Endothelial cell (in vitro differentiated cells): ENCODE measurements at regions not wholly inside any gene's neighbourhood (a gene's known extent, or its start where the extent isn't known, plus 50 kb on each side); places are given as distances from the start of the nearest gene placed in this dataset.

ENCODE experiments used
- DNase-seq: peaks from one replicate; pipeline ENCODE4 v3.0.0; 2021; ENCODE audit warnings: low spot score
- H3K27ac Mint-ChIP-seq: one replicate; pipeline ENCODE4 v1.8.0; 2021; ENCODE audit warnings: mixed read lengths, inconsistent platforms; ENCODE audit not compliant: unreplicated experiment
- H3K27me3 Mint-ChIP-seq: one replicate; pipeline ENCODE4 v1.8.0; 2021; ENCODE audit warnings: mild to moderate bottlenecking, moderate library complexity, mixed read lengths, inconsistent platforms; ENCODE audit not compliant: unreplicated experiment
- H3K36me3 Mint-ChIP-seq: one replicate; pipeline ENCODE4 v1.8.0; 2021; ENCODE audit warnings: mild to moderate bottlenecking, low read depth, mixed read lengths, inconsistent platforms; ENCODE audit not compliant: unreplicated experiment
- H3K4me1 Mint-ChIP-seq: one replicate; pipeline ENCODE4 v1.8.0; 2021; ENCODE audit warnings: mild to moderate bottlenecking, mixed read lengths, inconsistent platforms; ENCODE audit not compliant: unreplicated experiment
- H3K4me3 Mint-ChIP-seq: one replicate; pipeline ENCODE4 v1.8.0; 2021; ENCODE audit warnings: mild to moderate bottlenecking, mixed read lengths, inconsistent platforms; ENCODE audit not compliant: unreplicated experiment
- H3K9me3 Mint-ChIP-seq: one replicate; pipeline ENCODE4 v1.8.0; 2021; ENCODE audit warnings: mixed read lengths, inconsistent platforms; ENCODE audit not compliant: unreplicated experiment
- CTCF ChIP-seq: fragments of 200-600 bp; sonication (generic); IDR thresholded peaks from one replicate; pipeline ENCODE4 v1.5.0; 2021; ENCODE audit warnings: antibody characterized with exemption; ENCODE audit not compliant: unreplicated experiment

GRCh38 chr10:88091490-88092061, 228.2 kb downstream of the PTEN start:
- no peak for DNase-seq
- Mint-ChIP-seq H3K36me3 (no peaks in the 10 kb centered on the region), H3K9me3 (no peaks in the 10 kb centered on the region), H3K4me3 (no peak overlapping the region), H3K27me3 (no peaks in the 10 kb centered on the region), H3K4me1 (peaks cover 7% of the 10 kb centered on the region), H3K27ac (no peak overlapping the region)
- TF ChIP-seq CTCF: no peak

DNA sequence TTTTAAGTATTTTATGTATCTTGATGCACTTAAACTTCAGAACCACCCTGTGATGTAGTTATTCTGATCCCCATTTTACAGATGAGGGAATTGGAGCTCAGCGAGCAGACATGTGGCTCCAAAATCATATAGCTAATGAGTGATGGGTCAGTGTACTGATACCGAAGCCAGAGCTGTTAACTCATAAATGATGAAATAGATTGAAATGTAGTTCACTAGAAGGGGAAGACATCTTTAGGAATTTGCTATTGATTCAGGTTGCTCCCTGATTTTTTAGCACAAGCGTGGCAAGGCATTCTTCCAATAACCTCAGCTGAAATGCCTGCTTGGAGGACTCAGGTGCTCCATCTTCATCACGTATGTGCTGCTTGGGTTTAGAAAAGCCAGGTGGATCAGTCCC, 228.8 kb downstream of the PTEN start:
- Mint-ChIP-seq H3K9me3 (no peaks in the 10 kb centered on the region), H3K27ac (no peak overlapping the region), H3K27me3 (no peaks in the 10 kb centered on the region), H3K4me1 (peaks cover 7% of the 10 kb centered on the region), H3K4me3 (no peak overlapping the region), H3K36me3 (no peaks in the 10 kb centered on the region)
- DNase-seq: no peak
- no peak for TF ChIP-seq CTCF

GRCh38 chr10:88092973-88093372, 229.5 kb downstream of the PTEN start:
- TF ChIP-seq CTCF: no peak
- no peaks in the 10 kb centered on the region for H3K27me3 Mint-ChIP-seq
- H3K36me3 Mint-ChIP-seq: no peaks in the 10 kb centered on the region
- no peak for DNase-seq
- peaks cover 7% of the 10 kb centered on the region for H3K4me1 Mint-ChIP-seq
- H3K9me3 Mint-ChIP-seq: no peaks in the 10 kb centered on the region
- H3K4me3 Mint-ChIP-seq: no peak overlapping the region
- H3K27ac Mint-ChIP-seq: no peak overlapping the region

GRCh38 chr10:88094795-88095194, 231.4 kb downstream of the PTEN start:
- Mint-ChIP-seq H3K36me3 (no peaks in the 10 kb centered on the region), H3K9me3 (no peaks in the 10 kb centered on the region), H3K4me1 (peaks cover 7% of the 10 kb centered on the region), H3K27me3 (no peaks in the 10 kb centered on the region), H3K4me3 (no peak overlapping the region), H3K27ac (no peak overlapping the region)
- no peak for DNase-seq
- TF ChIP-seq CTCF: no peak

- H3K9me3 Mint-ChIP-seq: no peaks in the 10 kb centered on the region
- no peak for DNase-seq
- H3K27me3 Mint-ChIP-seq: no peaks in the 10 kb centered on the region
- no peak overlapping the region for H3K4me3 Mint-ChIP-seq
- TF ChIP-seq CTCF: no peak
- no peak overlapping the region for H3K27ac Mint-ChIP-seq
- no peaks in the 10 kb centered on the region for H3K36me3 Mint-ChIP-seq
- H3K4me1 Mint-ChIP-seq: peaks cover 7% of the 10 kb centered on the region
Observed at GRCh38 chr10:88095223-88095721, 231.8 kb downstream of the PTEN start.
